ENCODE measurements at regions not wholly inside any gene's neighbourhood (a gene's known extent, or its start where the extent isn't known, plus 50 kb on each side); places are given as distances from the start of the nearest gene placed in this dataset.

DNA sequence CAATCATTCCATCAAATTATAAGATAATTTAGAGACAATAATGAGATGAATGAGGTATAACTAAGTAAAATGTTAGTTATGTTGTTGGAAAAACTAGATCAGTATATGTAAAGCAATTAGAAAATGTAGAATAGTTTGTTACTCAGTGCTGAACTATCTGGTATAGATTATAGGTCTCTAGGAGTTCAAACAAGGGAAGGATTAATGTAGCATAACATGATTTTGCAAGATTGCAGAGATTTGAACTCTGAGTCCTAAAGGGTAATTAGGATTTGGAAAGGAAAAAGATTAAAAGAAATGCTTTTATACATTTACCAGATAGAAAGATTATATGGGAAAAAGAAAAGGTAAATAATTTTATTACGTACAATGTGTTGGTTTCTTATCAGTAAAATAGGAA, 246.3 kb downstream of the KCNC2 start:
- TF ChIP-seq KDM4B (CRISPR knock-in tag; IDR thresholded peaks at IDR 0.05) (no peak), ZNF430 (CRISPR knock-in tag; IDR thresholded peaks at IDR 0.05) (no peak), ZNF747 (CRISPR knock-in tag; IDR thresholded peaks at IDR 0.05; ENCODE audit: borderline replicate concordance) (no peak), EP300 (IDR thresholded peaks at IDR 0.05; ENCODE audit: low read depth in 2 of 2, low read length in 2 of 2) (no peak), EP300 (CRISPR knock-in tag; IDR thresholded peaks at IDR 0.05; ENCODE audit: borderline replicate concordance) (no peak), RARG (CRISPR knock-in tag; IDR thresholded peaks at IDR 0.05; ENCODE audit: low read depth) (no peak), POLR2A (IDR thresholded peaks at IDR 0.05; ENCODE audit: insufficient read depth in 1 of 2, low read depth in 2 of 2, low read length in 2 of 2) (no peak), SMAD1 (CRISPR knock-in tag; IDR thresholded peaks at IDR 0.05; ENCODE audit: borderline replicate concordance, low read depth) (no peak), GTF2F1 (IDR thresholded peaks at IDR 0.05; ENCODE audit: low read length) (no peak), KLF16 (CRISPR knock-in tag; IDR thresholded peaks at IDR 0.05) (no peak), RBM39 (IDR thresholded peaks at IDR 0.05; ENCODE audit: low read depth, low read length, poor library complexity, severe bottlenecking) (no peak), ZNF639 (CRISPR knock-in tag; conservative IDR thresholded peaks at IDR 0.05) (no peak), RFX5 (IDR thresholded peaks at IDR 0.05; ENCODE audit: low read depth, low read length) (no peak), CTCF (CRISPR knock-in tag; IDR thresholded peaks at IDR 0.05) (no peak)

All from HepG2 (cell line).